GM12865 (cell line): ENCODE measurements at regions not wholly inside any gene's neighbourhood (a gene's known extent, or its start where the extent isn't known, plus 50 kb on each side); places are given as distances from the start of the nearest gene placed in this dataset.

Source experiments
- DNase-seq: peaks from one replicate; pipeline ENCODE4 v3.0.0; 2010; ENCODE audit warnings: low read depth
- H3K4me3 ChIP-seq: 2 replicates; pipeline ENCODE4 v1.5.1; 2011; ENCODE audit warnings: mild to moderate bottlenecking, low read depth, low read length, control low read depth
- TF ChIP-seq, protein P1 (sequence below): IDR thresholded peaks from 2 replicates; pipeline ENCODE4 v1.5.1; 2011; ENCODE audit warnings: low read length, control low read depth, low read depth, inconsistent platforms; ENCODE audit not compliant: insufficient read depth; ENCODE audit errors: missing control alignments

- H3K4me3 ChIP-seq = no peak overlapping the region
- TF ChIP-seq, protein P1, sequence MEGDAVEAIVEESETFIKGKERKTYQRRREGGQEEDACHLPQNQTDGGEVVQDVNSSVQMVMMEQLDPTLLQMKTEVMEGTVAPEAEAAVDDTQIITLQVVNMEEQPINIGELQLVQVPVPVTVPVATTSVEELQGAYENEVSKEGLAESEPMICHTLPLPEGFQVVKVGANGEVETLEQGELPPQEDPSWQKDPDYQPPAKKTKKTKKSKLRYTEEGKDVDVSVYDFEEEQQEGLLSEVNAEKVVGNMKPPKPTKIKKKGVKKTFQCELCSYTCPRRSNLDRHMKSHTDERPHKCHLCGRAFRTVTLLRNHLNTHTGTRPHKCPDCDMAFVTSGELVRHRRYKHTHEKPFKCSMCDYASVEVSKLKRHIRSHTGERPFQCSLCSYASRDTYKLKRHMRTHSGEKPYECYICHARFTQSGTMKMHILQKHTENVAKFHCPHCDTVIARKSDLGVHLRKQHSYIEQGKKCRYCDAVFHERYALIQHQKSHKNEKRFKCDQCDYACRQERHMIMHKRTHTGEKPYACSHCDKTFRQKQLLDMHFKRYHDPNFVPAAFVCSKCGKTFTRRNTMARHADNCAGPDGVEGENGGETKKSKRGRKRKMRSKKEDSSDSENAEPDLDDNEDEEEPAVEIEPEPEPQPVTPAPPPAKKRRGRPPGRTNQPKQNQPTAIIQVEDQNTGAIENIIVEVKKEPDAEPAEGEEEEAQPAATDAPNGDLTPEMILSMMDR = no peak
- no peak for DNase-seq
Measured at GRCh38 chr10:8462565-8462964, 408.1 kb downstream of the GATA3 start.

- no peak for DNase-seq
- H3K4me3 ChIP-seq = no peak overlapping the region
- TF ChIP-seq, protein P1 = no peak
Measured at GRCh38 chr10:8463853-8464252, 409.4 kb downstream of the GATA3 start.

GRCh38 chr10:8468477-8468876 lies 414.0 kb downstream of the GATA3 start:
- H3K4me3 ChIP-seq = no peak overlapping the region
- TF ChIP-seq, protein P1 = no peak
- DNase-seq = no peak

- peak; percentile 21 for DNase-seq
- no peak overlapping the region for H3K4me3 ChIP-seq
- TF ChIP-seq, protein P1 = peak; percentile 8
Measured at GRCh38 chr10:8473205-8473604, 418.7 kb downstream of the GATA3 start.

- TF ChIP-seq, protein P1 = no peak
- no peak overlapping the region for H3K4me3 ChIP-seq
- DNase-seq = no peak
Measured at GRCh38 chr10:8477300-8477699, 422.8 kb downstream of the GATA3 start.

DNA sequence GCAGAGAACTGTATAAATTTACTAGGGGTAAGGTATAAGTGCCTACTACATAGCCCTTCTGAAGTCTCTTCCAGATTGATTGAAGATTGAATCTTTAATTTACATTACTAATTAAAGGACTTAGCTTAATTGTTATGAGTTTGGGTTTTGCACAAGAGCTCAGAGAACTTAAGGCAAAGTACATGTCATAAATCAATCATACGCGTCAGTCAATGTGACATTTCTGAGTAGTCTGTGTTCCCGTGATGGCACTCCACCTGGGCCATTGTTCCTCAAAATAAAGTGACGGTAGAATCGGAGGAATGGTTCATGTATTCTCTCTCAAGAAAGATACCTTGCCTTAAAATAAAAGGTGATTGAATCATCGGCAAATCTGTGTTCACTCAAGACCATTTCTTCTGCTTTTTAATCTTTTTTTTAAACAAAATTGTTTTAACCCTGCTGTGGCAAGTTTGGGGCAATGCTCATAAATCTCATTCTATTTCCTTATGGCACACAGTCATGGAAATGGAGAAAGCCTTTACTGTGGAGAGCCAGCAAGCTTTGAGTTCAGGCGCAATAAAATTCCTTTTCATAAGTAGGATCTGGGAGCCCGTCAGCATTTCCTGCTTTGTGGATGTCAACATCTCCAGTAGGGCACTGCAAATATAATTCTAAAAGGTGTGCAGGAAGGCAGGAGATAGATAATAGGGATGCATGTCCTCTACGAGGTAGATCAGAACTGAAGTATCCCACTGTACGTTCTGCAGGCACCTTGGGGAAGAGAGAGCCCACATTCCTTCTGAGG lies 427.4 kb downstream of the GATA3 start:
- H3K4me3 ChIP-seq = no peak overlapping the region
- TF ChIP-seq, protein P1 = no peak
- no peak for DNase-seq

GRCh38 chr10:8485032-8485431 lies 430.5 kb downstream of the GATA3 start:
- no peak overlapping the region for H3K4me3 ChIP-seq
- TF ChIP-seq, protein P1 = no peak
- no peak for DNase-seq
